CD4-positive, alpha-beta T cell (primary cell): ENCODE measurements at regions not wholly inside any gene's neighbourhood (a gene's known extent, or its start where the extent isn't known, plus 50 kb on each side); places are given as distances from the start of the nearest gene placed in this dataset.

Experiments
- ATAC-seq: fragments of 200-7000 bp; cut with Tn5 transposase; one replicate; pipeline ENCODE4 v1.10.0; 2022; ENCODE audit warnings: mild to moderate bottlenecking; ENCODE audit not compliant: poor library complexity
- CTCF ChIA-PET: fragments of 350-600 bp; sonication (Branson Sonifier 250); formaldehyde crosslinking; loops from one replicate; lab custom pipeline; 2021; ENCODE audit warnings: antibody characterized with exemption, inconsistent platforms; lab: Charles Lee
- POLR2A ChIA-PET: fragments of 350-600 bp; sonication (Branson Sonifier 250); formaldehyde crosslinking; loops from one replicate; lab custom pipeline; 2021; ENCODE audit warnings: antibody characterized with exemption, inconsistent platforms; lab: Charles Lee
- DNase-seq, 14 experiments: peaks; one replicate each; pipeline ENCODE4 v3.0.0-alpha.2; 2013 to 2020; ENCODE audit warnings: mixed read lengths in 2 of 14
- H3K27ac ChIP-seq, 2 donors: one replicate each; pipeline versions ENCODE4 v1.5.1 to v1.7.0; 2013; ENCODE audit warnings: low read length in 2 of 2, low read depth in 1 of 2, mild to moderate bottlenecking in 1 of 2
- H3K27me3 ChIP-seq, 2 experiments: 1 replicate in 1 of 2; 2 replicates in 1 of 2; pipeline versions ENCODE4 v1.6.1 to v1.7.0; 2013; ENCODE audit warnings: low read length in 2 of 2, control low read depth in 1 of 2, mild to moderate bottlenecking in 1 of 2, moderate library complexity in 1 of 2; ENCODE audit not compliant: insufficient read depth in 2 of 2, control insufficient read depth in 1 of 2
- H3K36me3 ChIP-seq: one replicate; pipeline ENCODE4 v1.6.1; 2013; ENCODE audit warnings: low read length, control low read depth; ENCODE audit not compliant: insufficient read depth
- H3K4me1 ChIP-seq: one replicate; pipeline ENCODE4 v1.6.1; 2013; ENCODE audit warnings: low read length, control low read depth; ENCODE audit not compliant: insufficient read depth
- H3K4me3 ChIP-seq: one replicate; pipeline ENCODE4 v1.5.1; 2013; ENCODE audit warnings: mild to moderate bottlenecking, low read length, moderate library complexity
- H3K9me3 ChIP-seq, 2 experiments: 1 replicate in 1 of 2; 2 replicates in 1 of 2; pipeline versions ENCODE4 v1.6.1 to v1.7.0; 2013; ENCODE audit warnings: low read length in 2 of 2, mild to moderate bottlenecking in 2 of 2, control low read depth in 1 of 2, moderate library complexity in 1 of 2; ENCODE audit not compliant: control insufficient read depth in 1 of 2, insufficient read depth in 1 of 2
- H3K27ac Mint-ChIP-seq: one replicate; pipeline ENCODE4 v1.8.0; 2020; ENCODE audit warnings: mixed read lengths
- H3K27me3 Mint-ChIP-seq: one replicate; pipeline ENCODE4 v1.8.0; 2021; ENCODE audit warnings: mixed read lengths
- H3K36me3 Mint-ChIP-seq: one replicate; pipeline ENCODE4 v1.8.0; 2021; ENCODE audit warnings: low read depth, mixed read lengths
- H3K4me1 Mint-ChIP-seq: one replicate; pipeline ENCODE4 v1.8.0; 2021; ENCODE audit warnings: low read depth, mixed read lengths
- H3K4me3 Mint-ChIP-seq: one replicate; pipeline ENCODE4 v1.8.0; 2020; ENCODE audit warnings: mild to moderate bottlenecking, mixed read lengths
- H3K9me3 Mint-ChIP-seq: one replicate; pipeline ENCODE4 v1.8.0; 2020; ENCODE audit warnings: mixed read lengths
- intact Hi-C, 2 experiments: fragments of 100-400 bp; cut with DNase I in 1 of 2; cut with micrococcal nuclease in 1 of 2; formaldehyde crosslinking; loops; one replicate each; pipeline versions ENCODE4 v1.15.1 to v1.9.0; 2023 to 2025; cut with DNase I, micrococcal nuclease
- TF ChIP-seq, protein P1 (sequence below): fragments of 200-600 bp; IDR thresholded peaks from one replicate; pipeline ENCODE4 v1.8.0; 2022; ENCODE audit warnings: antibody characterized with exemption, mild to moderate bottlenecking

DNA sequence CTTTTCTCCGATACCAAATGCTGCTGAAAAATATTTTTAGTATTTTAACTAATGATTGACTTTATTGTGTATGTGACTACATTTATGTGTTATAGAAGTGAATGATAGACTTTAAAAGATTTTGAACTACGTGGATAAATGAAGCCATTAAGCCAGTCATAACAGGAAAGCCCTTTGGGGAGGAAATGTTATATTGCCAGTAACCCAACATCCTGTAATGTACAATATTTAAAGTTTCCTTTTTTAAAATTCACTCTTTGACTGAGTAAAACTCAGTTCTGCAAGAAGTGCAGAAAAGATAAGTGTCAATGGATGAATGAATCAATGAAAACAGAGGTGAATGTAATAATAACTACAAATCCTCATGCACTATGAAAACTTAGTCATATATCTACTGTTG is 102.6 kb upstream of the TLE4 start:
- ATAC-seq: no peak
- no peak for DNase-seq
- no peak overlapping the region for H3K4me3 Mint-ChIP-seq
- Histone ChIP-seq H3K4me1 (no peaks in the 10 kb centered on the region), H3K4me3 (no peak overlapping the region), H3K27ac (no peak overlapping the region), H3K9me3 (peaks cover 0 to 4% of the 10 kb centered on the region in 2 experiments), H3K27me3 (no peaks in the 10 kb centered on the region), H3K36me3 (no peaks in the 10 kb centered on the region)
- ChIA-PET POLR2A (no interaction called here), CTCF (no interaction called here)
- peaks cover 13% of the 10 kb centered on the region for H3K4me1 Mint-ChIP-seq
- TF ChIP-seq, protein P1, sequence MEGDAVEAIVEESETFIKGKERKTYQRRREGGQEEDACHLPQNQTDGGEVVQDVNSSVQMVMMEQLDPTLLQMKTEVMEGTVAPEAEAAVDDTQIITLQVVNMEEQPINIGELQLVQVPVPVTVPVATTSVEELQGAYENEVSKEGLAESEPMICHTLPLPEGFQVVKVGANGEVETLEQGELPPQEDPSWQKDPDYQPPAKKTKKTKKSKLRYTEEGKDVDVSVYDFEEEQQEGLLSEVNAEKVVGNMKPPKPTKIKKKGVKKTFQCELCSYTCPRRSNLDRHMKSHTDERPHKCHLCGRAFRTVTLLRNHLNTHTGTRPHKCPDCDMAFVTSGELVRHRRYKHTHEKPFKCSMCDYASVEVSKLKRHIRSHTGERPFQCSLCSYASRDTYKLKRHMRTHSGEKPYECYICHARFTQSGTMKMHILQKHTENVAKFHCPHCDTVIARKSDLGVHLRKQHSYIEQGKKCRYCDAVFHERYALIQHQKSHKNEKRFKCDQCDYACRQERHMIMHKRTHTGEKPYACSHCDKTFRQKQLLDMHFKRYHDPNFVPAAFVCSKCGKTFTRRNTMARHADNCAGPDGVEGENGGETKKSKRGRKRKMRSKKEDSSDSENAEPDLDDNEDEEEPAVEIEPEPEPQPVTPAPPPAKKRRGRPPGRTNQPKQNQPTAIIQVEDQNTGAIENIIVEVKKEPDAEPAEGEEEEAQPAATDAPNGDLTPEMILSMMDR: no peak
- no peaks in the 10 kb centered on the region for H3K27me3 Mint-ChIP-seq
- no peak overlapping the region for H3K27ac Mint-ChIP-seq
- no peaks in the 10 kb centered on the region for H3K9me3 Mint-ChIP-seq
- intact Hi-C loops: no loop called here
- no peaks in the 10 kb centered on the region for H3K36me3 Mint-ChIP-seq

DNA sequence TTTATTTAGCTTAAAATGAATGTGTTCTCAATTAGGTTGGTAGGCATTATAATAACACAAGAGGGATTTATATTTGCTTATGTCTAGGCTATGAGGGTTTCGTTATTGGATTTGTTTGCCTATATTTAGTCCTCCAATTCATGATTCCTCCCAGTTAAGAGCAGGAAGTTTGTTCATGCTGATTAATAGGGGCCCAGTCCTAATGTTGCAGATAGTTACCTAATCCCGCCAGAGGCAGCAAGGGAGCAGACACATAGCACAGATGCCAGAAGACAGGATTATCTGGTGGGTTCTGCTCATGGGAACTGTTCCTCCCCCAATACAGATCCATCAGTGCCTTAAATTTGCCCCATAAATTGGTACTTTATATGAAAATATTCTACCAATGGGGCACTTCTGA is 100.8 kb upstream of the TLE4 start:
- H3K4me1 Mint-ChIP-seq: peaks cover 13% of the 10 kb centered on the region
- H3K4me3 ChIP-seq: no peak overlapping the region
- no peaks in the 10 kb centered on the region for H3K36me3 ChIP-seq
- ChIA-PET POLR2A (no interaction called here), CTCF (interaction anchor here (1.2 kb wide), 1 partner anchor 8 kb away, joined by 3 read pairs; no protein-coding TSS in a partner anchor)
- H3K9me3 Mint-ChIP-seq: no peaks in the 10 kb centered on the region
- DNase-seq: no peak
- H3K36me3 Mint-ChIP-seq: no peaks in the 10 kb centered on the region
- peaks cover 0 to 4% of the 10 kb centered on the region in 2 experiments for H3K9me3 ChIP-seq
- no peak overlapping the region for H3K4me3 Mint-ChIP-seq
- no peak overlapping the region for H3K27ac Mint-ChIP-seq
- H3K27me3 Mint-ChIP-seq: no peaks in the 10 kb centered on the region
- no peaks in the 10 kb centered on the region for H3K4me1 ChIP-seq
- H3K27me3 ChIP-seq: no peaks in the 10 kb centered on the region
- no peak for ATAC-seq
- intact Hi-C loops: loop anchor here (5.0 to 10.0 kb wide), 4 partner anchors 94 to 706 kb away; partner anchors contain the start of gene TLE4 (in 1 of the 2)
- H3K27ac ChIP-seq: no peak overlapping the region
- TF ChIP-seq, protein P1: no peak

DNA sequence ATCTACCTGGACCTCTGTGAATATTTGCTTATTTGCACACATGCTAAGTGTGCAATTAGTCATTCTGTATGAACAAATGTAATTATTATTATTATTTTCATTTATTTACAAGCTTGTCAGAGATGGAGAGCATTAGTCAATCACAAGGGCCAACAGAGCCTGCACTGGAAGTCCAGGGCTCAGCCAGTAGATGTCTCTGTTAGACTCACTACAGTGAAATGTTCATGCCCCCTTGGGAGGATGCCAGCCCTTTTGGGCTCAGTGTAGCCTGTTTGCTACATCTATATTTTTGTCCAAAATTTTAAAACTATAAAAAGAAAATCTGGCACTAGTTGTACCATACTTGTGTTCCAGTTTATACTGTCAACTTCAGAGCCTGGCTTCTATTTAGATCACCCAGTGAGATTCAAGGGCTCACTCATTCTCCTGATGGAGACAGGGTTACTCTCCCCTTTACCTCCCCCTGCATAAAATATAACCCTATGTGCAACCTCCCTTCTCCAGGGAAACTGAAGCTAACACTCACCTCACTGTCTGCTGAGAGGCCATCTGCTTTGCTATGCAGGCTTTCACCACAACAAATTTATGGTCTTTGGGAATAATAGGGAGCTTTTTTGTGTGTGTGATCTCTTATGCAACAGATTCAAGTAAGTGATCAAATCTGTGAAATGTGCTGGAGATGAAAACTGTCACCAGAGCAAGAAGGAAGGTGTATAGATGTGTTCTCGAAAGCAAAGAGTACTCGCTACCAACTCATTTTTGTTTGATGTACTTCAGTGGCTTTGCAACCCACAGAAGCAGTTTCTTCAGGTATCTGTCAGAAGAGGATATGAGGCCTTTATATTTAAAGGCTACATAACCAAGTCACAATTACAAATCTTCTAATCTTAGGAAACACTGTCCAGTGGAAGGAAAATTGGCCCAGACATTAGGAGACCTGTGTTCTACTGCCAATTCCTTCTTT is 99.9 kb upstream of the TLE4 start:
- Mint-ChIP-seq H3K36me3 (no peaks in the 10 kb centered on the region), H3K4me1 (peaks cover 13% of the 10 kb centered on the region), H3K4me3 (no peak overlapping the region), H3K27ac (peak overlapping the region; percentile 70), H3K9me3 (no peaks in the 10 kb centered on the region), H3K27me3 (no peaks in the 10 kb centered on the region)
- DNase-seq (peak in 12 of 14 experiments; percentile 2 to 51 (median 22)), ATAC-seq (peak; percentile 68)
- POLR2A ChIA-PET: no interaction called here
- CTCF ChIA-PET: no interaction called here
- intact Hi-C loops: loop anchor here (5.0 to 10.0 kb wide), 4 partner anchors 93 to 705 kb away; partner anchors contain the start of gene TLE4 (in 1 of the 2)
- H3K27me3 ChIP-seq: no peaks in the 10 kb centered on the region
- peaks cover 0 to 4% of the 10 kb centered on the region in 2 experiments for H3K9me3 ChIP-seq
- H3K27ac ChIP-seq: no peak overlapping the region
- H3K36me3 ChIP-seq: no peaks in the 10 kb centered on the region
- H3K4me3 ChIP-seq: no peak overlapping the region
- no peaks in the 10 kb centered on the region for H3K4me1 ChIP-seq
- TF ChIP-seq, protein P1: peak; percentile 2
